KMS-11 (cell line): ENCODE measurements at regions not wholly inside any gene's neighbourhood (a gene's known extent, or its start where the extent isn't known, plus 50 kb on each side); places are given as distances from the start of the nearest gene placed in this dataset.
"Not testable (repeated sequence)": the region's sequence is repeated elsewhere in the genome, so short reads cannot be mapped to it uniquely, and the experiment has no call there.

ENCODE experiments used
- H2AFZ ChIP-seq: fragments of 200-600 bp; sonication (generic); 2 replicates; pipeline ENCODE4 v1.6.1; 2016; ENCODE audit warnings: antibody characterized with exemption, mixed run types, low read depth
- H3K27ac ChIP-seq: fragments of 200-600 bp; sonication (generic); 2 replicates; pipeline ENCODE4 v1.6.1; 2016; ENCODE audit warnings: mild to moderate bottlenecking, mixed run types
- H3K27me3 ChIP-seq: fragments of 200-600 bp; sonication (generic); 2 replicates; pipeline ENCODE4 v1.6.1; 2017; ENCODE audit warnings: mild to moderate bottlenecking, low read depth, mixed run types, moderate library complexity; ENCODE audit not compliant: insufficient read depth
- H3K36me3 ChIP-seq: fragments of 200-600 bp; sonication (generic); 2 replicates; pipeline ENCODE4 v1.6.1; 2017; ENCODE audit warnings: mild to moderate bottlenecking, mixed run types; ENCODE audit not compliant: insufficient read depth
- H3K4me1 ChIP-seq: fragments of 200-600 bp; sonication (generic); 2 replicates; pipeline ENCODE4 v1.6.1; 2016; ENCODE audit warnings: mild to moderate bottlenecking, low read depth, mixed run types; ENCODE audit not compliant: poor library complexity, severe bottlenecking
- H3K4me2 ChIP-seq: fragments of 200-600 bp; sonication (generic); 2 replicates; pipeline ENCODE4 v1.7.0; 2016; ENCODE audit warnings: mild to moderate bottlenecking, mixed run types
- H3K4me3 ChIP-seq: fragments of 200-600 bp; sonication (generic); IDR thresholded peaks from 2 replicates; pipeline ENCODE4 v1.6.1; 2017; ENCODE audit warnings: low read depth, low read length, mixed read lengths; ENCODE audit not compliant: insufficient read depth
- H3K79me2 ChIP-seq: fragments of 200-600 bp; sonication (generic); 2 replicates; pipeline ENCODE4 v1.6.1; 2016; ENCODE audit warnings: low read depth, mixed run types; ENCODE audit not compliant: insufficient read depth
- H3K9ac ChIP-seq: fragments of 200-600 bp; sonication (generic); 2 replicates; pipeline ENCODE4 v1.6.1; 2016; ENCODE audit warnings: mild to moderate bottlenecking, mixed run types
- H4K20me1 ChIP-seq: fragments of 200-600 bp; sonication (generic); 2 replicates; pipeline ENCODE4 v1.6.1; 2016; ENCODE audit warnings: mild to moderate bottlenecking, mixed run types; ENCODE audit not compliant: insufficient read depth
- TF ChIP-seq, protein P1 (sequence below): fragments of 200-600 bp; sonication (generic); conservative IDR thresholded peaks from 2 replicates; pipeline ENCODE4 v1.6.1; 2017; ENCODE audit warnings: low read depth, mild to moderate bottlenecking, antibody characterized with exemption, low read length, moderate library complexity, mixed read lengths

GRCh38 chrX:73965833-73966232, 113.3 kb upstream of the XIST start:
- Histone ChIP-seq H4K20me1 (no peaks in the 10 kb centered on the region), H3K79me2 (peaks cover 23% of the 10 kb centered on the region)
- TF ChIP-seq, protein P1, sequence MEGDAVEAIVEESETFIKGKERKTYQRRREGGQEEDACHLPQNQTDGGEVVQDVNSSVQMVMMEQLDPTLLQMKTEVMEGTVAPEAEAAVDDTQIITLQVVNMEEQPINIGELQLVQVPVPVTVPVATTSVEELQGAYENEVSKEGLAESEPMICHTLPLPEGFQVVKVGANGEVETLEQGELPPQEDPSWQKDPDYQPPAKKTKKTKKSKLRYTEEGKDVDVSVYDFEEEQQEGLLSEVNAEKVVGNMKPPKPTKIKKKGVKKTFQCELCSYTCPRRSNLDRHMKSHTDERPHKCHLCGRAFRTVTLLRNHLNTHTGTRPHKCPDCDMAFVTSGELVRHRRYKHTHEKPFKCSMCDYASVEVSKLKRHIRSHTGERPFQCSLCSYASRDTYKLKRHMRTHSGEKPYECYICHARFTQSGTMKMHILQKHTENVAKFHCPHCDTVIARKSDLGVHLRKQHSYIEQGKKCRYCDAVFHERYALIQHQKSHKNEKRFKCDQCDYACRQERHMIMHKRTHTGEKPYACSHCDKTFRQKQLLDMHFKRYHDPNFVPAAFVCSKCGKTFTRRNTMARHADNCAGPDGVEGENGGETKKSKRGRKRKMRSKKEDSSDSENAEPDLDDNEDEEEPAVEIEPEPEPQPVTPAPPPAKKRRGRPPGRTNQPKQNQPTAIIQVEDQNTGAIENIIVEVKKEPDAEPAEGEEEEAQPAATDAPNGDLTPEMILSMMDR: no peak

DNA sequence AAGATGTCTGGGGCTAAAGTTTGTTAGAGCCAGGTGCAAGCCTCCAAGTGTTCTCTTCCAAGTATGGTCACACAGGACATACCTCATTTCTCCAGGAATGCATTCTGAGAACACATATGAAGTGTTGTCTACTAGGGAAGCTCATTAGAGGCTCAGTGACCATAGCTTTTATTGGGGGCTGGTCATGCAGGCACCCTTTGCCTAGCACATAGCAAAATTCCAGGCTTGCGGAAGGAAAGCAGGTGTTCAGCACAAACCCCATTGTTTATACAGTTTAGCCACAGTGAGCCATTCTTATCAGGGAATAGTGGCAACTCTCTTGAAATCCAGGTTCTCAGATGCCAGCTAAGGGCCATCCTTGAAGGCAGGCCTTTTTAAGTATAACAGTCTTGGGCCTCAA, 112.1 kb upstream of the XIST start:
- Histone ChIP-seq H3K4me2 (no peak overlapping the region), H3K4me1 (no peaks in the 10 kb centered on the region), H2AFZ (no peak overlapping the region), H3K27ac (no peak overlapping the region), H3K9ac (no peak overlapping the region), H3K79me2 (peaks cover 36% of the 10 kb centered on the region), H3K36me3 (no peaks in the 10 kb centered on the region), H3K27me3 (no peaks in the 10 kb centered on the region), H4K20me1 (no peaks in the 10 kb centered on the region), H3K4me3 (no peak overlapping the region)
- TF ChIP-seq, protein P1: no peak

More at GRCh38 chrX:73965833-73966232, 113.3 kb upstream of the XIST start:
- Histone ChIP-seq H3K4me2 (no peak overlapping the region), H2AFZ (no peak overlapping the region), H3K4me1 (no peaks in the 10 kb centered on the region), H3K9ac (no peak overlapping the region), H3K27ac (no peak overlapping the region), H3K27me3 (no peaks in the 10 kb centered on the region), H3K36me3 (no peaks in the 10 kb centered on the region), H3K4me3 (no peak overlapping the region)

- H3K27ac ChIP-seq: no peak overlapping the region
- H4K20me1 ChIP-seq: no peaks in the 10 kb centered on the region
- TF ChIP-seq, protein P1: no peak
- H3K9ac ChIP-seq: no peak overlapping the region
- H3K4me1 ChIP-seq: no peaks in the 10 kb centered on the region
- H3K4me2 ChIP-seq: no peak overlapping the region
- H3K4me3 ChIP-seq: no peak overlapping the region
- H3K27me3 ChIP-seq: no peaks in the 10 kb centered on the region
- no peaks in the 10 kb centered on the region for H3K36me3 ChIP-seq
- H3K79me2 ChIP-seq: peaks cover 43% of the 10 kb centered on the region
- H2AFZ ChIP-seq: no peak overlapping the region
Observed at GRCh38 chrX:73963682-73964081, 111.2 kb upstream of the XIST start.

GRCh38 chrX:73962948-73963347, 110.4 kb upstream of the XIST start:
- H3K27me3 ChIP-seq: no peaks in the 10 kb centered on the region
- TF ChIP-seq, protein P1: no peak
- H3K4me2 ChIP-seq: no peak overlapping the region
- H3K9ac ChIP-seq: no peak overlapping the region
- no peak overlapping the region for H3K4me3 ChIP-seq
- H3K4me1 ChIP-seq: no peaks in the 10 kb centered on the region
- H2AFZ ChIP-seq: no peak overlapping the region
- no peaks in the 10 kb centered on the region for H4K20me1 ChIP-seq
- H3K27ac ChIP-seq: no peak overlapping the region
- peaks cover 48% of the 10 kb centered on the region for H3K79me2 ChIP-seq
- H3K36me3 ChIP-seq: no peaks in the 10 kb centered on the region

- peaks cover 59% of the 10 kb centered on the region for H3K79me2 ChIP-seq
Observed at GRCh38 chrX:73961867-73962266, 109.4 kb upstream of the XIST start.

More at GRCh38 chrX:73961867-73962266, 109.4 kb upstream of the XIST start:
- H3K4me1 ChIP-seq, H3K4me2 ChIP-seq, H4K20me1 ChIP-seq, H2AFZ ChIP-seq, H3K9ac ChIP-seq, H3K27me3 ChIP-seq, H3K36me3 ChIP-seq, H3K4me3 ChIP-seq, H3K27ac ChIP-seq: not testable (repeated sequence)
